Peyer's patch (tissue), 4 donors: ENCODE measurements at regions not wholly inside any gene's neighbourhood (a gene's known extent, or its start where the extent isn't known, plus 50 kb on each side); places are given as distances from the start of the nearest gene placed in this dataset.

ENCODE experiments used
- DNase-seq, 3 donors: peaks; one replicate each; pipeline ENCODE4 v3.0.0-alpha.2; 2017 to 2019
- H3K27ac ChIP-seq, 4 donors: fragments of 200-600 bp; sonication (generic); one replicate each; pipeline ENCODE4 v1.5.1; 2016 to 2019
- H3K27me3 ChIP-seq, 2 donors: fragments of 200-600 bp; sonication (generic); one replicate each; pipeline ENCODE4 v1.5.1; 2019
- H3K36me3 ChIP-seq, 3 donors: fragments of 200-600 bp; sonication (generic); one replicate each; pipeline ENCODE4 v1.5.1; 2016 to 2019
- H3K4me1 ChIP-seq, 4 donors: fragments of 200-600 bp; sonication (generic); one replicate each; pipeline ENCODE4 v1.5.1; 2016 to 2019
- H3K4me3 ChIP-seq, 4 donors: fragments of 200-600 bp; sonication (generic); 1 replicate in 3 of 4; 2 replicates in 1 of 4; pipeline ENCODE4 v1.5.1; 2016 to 2019; ENCODE audit warnings: mild to moderate bottlenecking in 1 of 4
- H3K9me3 ChIP-seq, 4 donors: fragments of 200-600 bp; sonication (generic); one replicate each; pipeline ENCODE4 v1.5.1; 2016 to 2019; ENCODE audit warnings: mild to moderate bottlenecking in 1 of 4
- POLR2A ChIP-seq, 2 donors: fragments of 450-650 bp; IDR thresholded peaks; one replicate each; pipeline ENCODE4 v1.5.1; 2017; ENCODE audit warnings: antibody characterized with exemption in 2 of 2, mild to moderate bottlenecking in 2 of 2, moderate library complexity in 2 of 2
- TF ChIP-seq, protein P1 (sequence below), 6 experiments: fragments of 450-650 bp in 4 of 6; fragments of 200-600 bp in 2 of 6; sonication (generic) in 1 of 6; IDR thresholded peaks; one replicate each; pipeline ENCODE4 v1.5.1; 2017 to 2019; ENCODE audit warnings: antibody characterized with exemption in 6 of 6, mild to moderate bottlenecking in 3 of 6, moderate library complexity in 1 of 6

DNA sequence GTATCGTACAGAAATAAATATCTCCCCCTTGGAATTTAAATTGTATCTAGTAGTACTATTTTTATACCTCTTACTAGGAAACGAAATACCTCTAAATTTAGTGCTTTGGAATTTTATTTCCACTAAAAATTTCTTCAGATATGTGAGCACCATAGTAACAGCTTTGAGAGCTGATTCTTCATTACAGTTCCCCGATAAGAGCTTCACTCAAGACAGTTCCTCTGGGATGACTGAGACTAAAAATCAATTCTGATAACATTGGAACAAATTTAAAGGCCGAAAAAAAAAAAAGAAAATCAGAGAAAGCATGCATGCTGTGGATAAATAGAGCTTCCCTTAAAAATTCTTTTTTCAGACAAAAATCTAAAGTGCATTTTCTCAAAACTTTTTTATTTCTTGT lies 68.5 kb upstream of the MEF2C start:
- H3K36me3 ChIP-seq: no peaks in the 10 kb centered on the region
- no peaks in the 10 kb centered on the region for H3K27me3 ChIP-seq
- H3K4me1 ChIP-seq: no peaks in the 10 kb centered on the region
- TF ChIP-seq POLR2A (IDR thresholded peaks at IDR 0.05): no peak
- TF ChIP-seq, protein P1, sequence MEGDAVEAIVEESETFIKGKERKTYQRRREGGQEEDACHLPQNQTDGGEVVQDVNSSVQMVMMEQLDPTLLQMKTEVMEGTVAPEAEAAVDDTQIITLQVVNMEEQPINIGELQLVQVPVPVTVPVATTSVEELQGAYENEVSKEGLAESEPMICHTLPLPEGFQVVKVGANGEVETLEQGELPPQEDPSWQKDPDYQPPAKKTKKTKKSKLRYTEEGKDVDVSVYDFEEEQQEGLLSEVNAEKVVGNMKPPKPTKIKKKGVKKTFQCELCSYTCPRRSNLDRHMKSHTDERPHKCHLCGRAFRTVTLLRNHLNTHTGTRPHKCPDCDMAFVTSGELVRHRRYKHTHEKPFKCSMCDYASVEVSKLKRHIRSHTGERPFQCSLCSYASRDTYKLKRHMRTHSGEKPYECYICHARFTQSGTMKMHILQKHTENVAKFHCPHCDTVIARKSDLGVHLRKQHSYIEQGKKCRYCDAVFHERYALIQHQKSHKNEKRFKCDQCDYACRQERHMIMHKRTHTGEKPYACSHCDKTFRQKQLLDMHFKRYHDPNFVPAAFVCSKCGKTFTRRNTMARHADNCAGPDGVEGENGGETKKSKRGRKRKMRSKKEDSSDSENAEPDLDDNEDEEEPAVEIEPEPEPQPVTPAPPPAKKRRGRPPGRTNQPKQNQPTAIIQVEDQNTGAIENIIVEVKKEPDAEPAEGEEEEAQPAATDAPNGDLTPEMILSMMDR (IDR thresholded peaks at IDR 0.05): no peak
- no peak overlapping the region for H3K27ac ChIP-seq
- no peak overlapping the region for H3K4me3 ChIP-seq
- no peaks in the 10 kb centered on the region for H3K9me3 ChIP-seq
- DNase-seq: no peak

DNA sequence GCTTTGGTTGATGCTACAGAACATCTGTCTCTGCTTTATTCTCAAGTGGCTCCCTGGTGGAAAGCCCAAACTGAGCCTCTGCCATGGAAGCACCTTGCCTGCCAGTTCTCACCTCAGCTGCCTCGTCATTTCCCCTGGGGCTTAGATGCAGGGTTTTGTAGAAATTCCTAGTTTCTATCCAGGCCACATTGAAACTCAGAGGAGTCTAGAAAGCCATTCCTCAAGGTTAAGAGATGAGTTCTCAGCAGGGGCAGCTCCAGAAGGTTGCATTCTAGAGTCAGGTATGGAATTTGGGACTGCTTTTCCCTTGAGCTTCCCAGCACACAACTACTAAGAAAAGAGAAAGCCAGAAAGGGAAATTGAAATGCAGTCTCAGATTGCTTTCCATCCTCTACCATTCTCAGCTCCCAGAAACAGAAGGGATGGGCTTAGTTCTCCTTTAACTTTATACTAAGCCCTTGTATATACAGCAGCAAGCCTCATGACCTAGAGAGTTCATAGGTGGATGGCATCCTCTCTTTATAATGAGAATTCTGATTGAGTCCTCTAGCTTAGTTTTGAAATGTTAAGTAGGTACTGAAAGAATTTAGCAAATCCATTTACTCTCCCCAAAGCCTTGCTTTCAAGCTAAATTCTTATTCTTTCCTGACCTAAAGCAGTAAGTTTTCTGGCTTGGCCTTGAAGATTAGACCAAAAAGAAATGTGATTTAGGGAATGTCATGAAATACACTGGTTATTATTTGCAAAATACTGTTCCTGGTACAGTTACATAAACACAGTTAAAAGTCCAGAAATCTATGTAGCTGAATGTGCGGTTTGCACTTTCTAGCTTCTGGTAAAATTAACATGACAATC lies 66.0 kb upstream of the MEF2C start:
- H3K27me3 ChIP-seq: no peaks in the 10 kb centered on the region
- TF ChIP-seq POLR2A (IDR thresholded peaks at IDR 0.05): no peak
- TF ChIP-seq, protein P1 (IDR thresholded peaks at IDR 0.05): no peak

DNA sequence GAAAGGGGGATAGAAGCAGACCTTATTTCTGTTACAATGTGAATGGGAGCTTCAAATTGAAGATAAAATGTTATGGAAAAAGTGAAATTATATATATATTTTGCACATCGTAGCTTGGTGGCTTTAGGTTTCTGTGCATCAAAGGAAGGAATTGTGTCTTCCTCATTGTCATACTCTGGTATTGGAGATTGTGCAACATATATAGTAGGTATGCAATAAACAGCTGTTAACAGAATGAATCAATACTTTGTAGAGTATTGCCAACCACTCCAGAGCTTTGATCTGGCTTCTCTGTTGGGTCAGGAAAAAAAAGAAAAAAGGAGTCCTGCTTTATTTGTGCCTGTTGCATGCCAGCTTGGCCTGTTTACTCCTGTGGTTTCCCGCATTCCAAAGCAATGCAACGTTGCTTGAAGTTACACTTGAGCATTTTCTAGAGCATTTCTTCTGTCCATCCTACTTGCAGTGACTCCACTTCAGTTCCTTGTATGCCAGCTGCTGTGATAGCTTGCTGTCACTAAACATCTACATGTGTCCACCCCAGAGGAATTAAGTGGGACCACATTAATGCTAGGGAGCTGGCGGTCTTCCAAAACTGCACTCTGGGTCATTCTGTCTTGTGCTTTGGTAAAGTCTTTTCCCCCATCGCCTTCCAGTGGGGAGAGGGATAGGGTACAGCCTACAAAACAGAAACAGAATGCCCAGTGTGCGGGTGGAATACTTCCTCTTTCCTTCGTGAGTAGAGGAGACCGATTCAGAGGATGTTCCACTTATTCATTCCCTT lies 62.0 kb upstream of the MEF2C start:
- Histone ChIP-seq H3K9me3 (no peaks in the 10 kb centered on the region), H3K27me3 (no peaks in the 10 kb centered on the region), H3K36me3 (no peaks in the 10 kb centered on the region), H3K4me3 (no peak overlapping the region), H3K27ac (no peak overlapping the region), H3K4me1 (no peaks in the 10 kb centered on the region)
- TF ChIP-seq POLR2A (IDR thresholded peaks at IDR 0.05): no peak
- TF ChIP-seq, protein P1 (IDR thresholded peaks at IDR 0.05): no peak
- no peak for DNase-seq

More for the DNA sequence above, 66.0 kb upstream of the MEF2C start:
- no peak for DNase-seq
- Histone ChIP-seq H3K9me3 (no peaks in the 10 kb centered on the region), H3K4me3 (no peak overlapping the region), H3K36me3 (no peaks in the 10 kb centered on the region), H3K4me1 (no peaks in the 10 kb centered on the region), H3K27ac (no peak overlapping the region)

DNA sequence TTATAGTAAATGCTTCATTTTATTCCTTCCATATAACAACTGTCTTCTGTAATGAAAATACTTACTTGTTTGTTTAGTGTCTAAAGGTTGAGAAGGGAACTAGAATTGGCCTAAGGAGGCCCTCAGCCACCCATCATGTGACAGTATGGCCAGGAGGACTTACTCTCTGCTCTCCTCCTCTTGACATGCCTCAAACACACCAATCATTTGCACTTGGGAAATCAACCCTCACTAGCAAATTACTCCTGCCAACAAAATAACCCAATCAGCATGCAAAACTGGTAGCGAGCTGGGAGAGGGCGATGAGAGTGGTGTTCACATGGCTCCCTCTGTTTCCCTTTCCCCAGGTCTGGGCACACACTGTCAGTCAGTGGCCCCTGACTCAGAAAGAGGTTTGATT lies 58.6 kb upstream of the MEF2C start:
- Histone ChIP-seq H3K4me3 (no peak overlapping the region), H3K36me3 (no peaks in the 10 kb centered on the region), H3K4me1 (no peaks in the 10 kb centered on the region), H3K9me3 (no peaks in the 10 kb centered on the region), H3K27ac (peak overlapping the region in 1 of 4 donors; percentile 24), H3K27me3 (no peaks in the 10 kb centered on the region)
- TF ChIP-seq, protein P1 (IDR thresholded peaks at IDR 0.05): no peak
- no peak for DNase-seq

DNA sequence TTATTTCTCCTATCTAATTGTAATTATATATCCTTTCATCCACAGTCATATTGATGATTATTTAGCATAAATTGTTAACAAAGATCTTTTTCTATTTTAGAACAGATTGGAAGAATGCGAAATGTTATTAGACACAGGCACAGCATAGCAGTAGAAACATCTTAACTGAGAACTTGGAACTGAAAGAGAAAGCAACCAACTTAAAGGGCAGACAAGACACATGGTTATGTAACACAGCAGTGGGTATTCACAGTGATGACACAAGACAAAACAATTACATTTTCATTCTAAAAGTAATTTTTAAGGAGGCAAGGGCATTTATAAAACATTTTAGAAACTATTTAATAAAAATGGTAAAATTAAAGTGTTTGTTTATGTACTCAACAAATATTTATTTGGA lies 57.7 kb upstream of the MEF2C start:
- no peak overlapping the region for H3K4me3 ChIP-seq
- no peaks in the 10 kb centered on the region for H3K27me3 ChIP-seq
- H3K27ac ChIP-seq: no peak overlapping the region
- TF ChIP-seq POLR2A (IDR thresholded peaks at IDR 0.05): no peak
- TF ChIP-seq, protein P1 (IDR thresholded peaks at IDR 0.05): no peak
- no peak for DNase-seq
- H3K36me3 ChIP-seq: no peaks in the 10 kb centered on the region
- H3K9me3 ChIP-seq: no peaks in the 10 kb centered on the region
- H3K4me1 ChIP-seq: no peaks in the 10 kb centered on the region
